Testis (tissue), 2 donors: ENCODE measurements at regions not wholly inside any gene's neighbourhood (a gene's known extent, or its start where the extent isn't known, plus 50 kb on each side); places are given as distances from the start of the nearest gene placed in this dataset.
"Not testable (repeated sequence)": the region's sequence is repeated elsewhere in the genome, so short reads cannot be mapped to it uniquely, and the experiment has no call there.

Source experiments
- DNase-seq: peaks from one replicate; pipeline ENCODE4 v3.0.0-alpha.2; 2019
- H3K27ac ChIP-seq, 2 donors: fragments of 200-600 bp; sonication (generic); one replicate each; pipeline ENCODE4 v1.5.1; 2019
- H3K27me3 ChIP-seq: fragments of 200-600 bp; sonication (generic); one replicate; pipeline ENCODE4 v1.5.1; 2019
- H3K36me3 ChIP-seq: fragments of 200-600 bp; sonication (generic); one replicate; pipeline ENCODE4 v1.5.1; 2017; ENCODE audit warnings: low read depth; ENCODE audit errors: missing control alignments
- H3K4me1 ChIP-seq: fragments of 200-600 bp; sonication (generic); one replicate; pipeline ENCODE4 v1.5.1; 2019
- H3K4me3 ChIP-seq, 2 donors: fragments of 200-600 bp; sonication (generic); one replicate each; pipeline ENCODE4 v1.5.1; 2017 to 2019
- H3K9me3 ChIP-seq: fragments of 200-600 bp; sonication (generic); one replicate; pipeline ENCODE4 v1.5.1; 2017
- CTCF ChIP-seq, 3 experiments: fragments of 450-650 bp in 2 of 3; fragments of 200-600 bp in 1 of 3; sonication (generic) in 1 of 3; IDR thresholded peaks; one replicate each; pipeline ENCODE4 v1.5.1; 2016 to 2019; ENCODE audit warnings: antibody characterized with exemption in 3 of 3, mild to moderate bottlenecking in 2 of 3, moderate library complexity in 1 of 3
- POLR2A ChIP-seq: fragments of 450-650 bp; IDR thresholded peaks from one replicate; pipeline ENCODE4 v1.6.1; 2017; ENCODE audit warnings: antibody characterized with exemption, mild to moderate bottlenecking, moderate library complexity
- WGBS, 2 donors: methylation state at CpG; one replicate each; pipeline ENCODE4 v1.1.5; 2018; 5-methylcytosine and 5-hydroxymethylcytosine counted together
- intact Hi-C: fragments of 100-400 bp; cut with DNase I; formaldehyde crosslinking; loops from one replicate; pipeline ENCODE4 v1.15.1; 2023; ENCODE audit warnings: low total_unique reads

DNA sequence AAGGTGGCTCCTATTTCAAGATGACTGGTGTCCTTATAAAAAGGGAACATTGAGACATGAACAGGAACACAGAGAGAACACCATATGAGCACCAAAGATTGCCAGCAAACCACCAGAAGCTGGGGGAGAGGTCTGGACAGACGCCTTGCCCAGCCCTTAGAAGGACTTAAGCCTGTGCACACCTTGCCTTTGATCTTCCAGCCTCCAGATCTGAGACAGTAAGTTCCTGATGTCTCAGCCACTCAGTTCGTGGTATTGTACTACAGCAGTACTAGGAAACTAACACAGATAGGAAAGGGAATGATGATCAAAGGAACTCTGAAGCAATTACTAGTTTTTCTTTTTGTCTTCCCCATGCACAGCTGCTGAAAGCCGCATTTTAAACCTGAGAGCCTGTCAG, 137.3 kb upstream of the FHL2 start:
- H3K27me3 ChIP-seq = no peaks in the 10 kb centered on the region
- H3K4me3 ChIP-seq = no peak overlapping the region
- TF ChIP-seq CTCF (IDR thresholded peaks at IDR 0.05) = no peak
- TF ChIP-seq POLR2A = no peak
- no peaks in the 10 kb centered on the region for H3K36me3 ChIP-seq
- WGBS, 2 donors = 68 to 77% methylated on average over 3 of the region's 3 CpGs
- no peak overlapping the region for H3K27ac ChIP-seq
- no peak for DNase-seq
- intact Hi-C loops = no loop called here
- no peaks in the 10 kb centered on the region for H3K4me1 ChIP-seq
- H3K9me3 ChIP-seq = no peaks in the 10 kb centered on the region

DNA sequence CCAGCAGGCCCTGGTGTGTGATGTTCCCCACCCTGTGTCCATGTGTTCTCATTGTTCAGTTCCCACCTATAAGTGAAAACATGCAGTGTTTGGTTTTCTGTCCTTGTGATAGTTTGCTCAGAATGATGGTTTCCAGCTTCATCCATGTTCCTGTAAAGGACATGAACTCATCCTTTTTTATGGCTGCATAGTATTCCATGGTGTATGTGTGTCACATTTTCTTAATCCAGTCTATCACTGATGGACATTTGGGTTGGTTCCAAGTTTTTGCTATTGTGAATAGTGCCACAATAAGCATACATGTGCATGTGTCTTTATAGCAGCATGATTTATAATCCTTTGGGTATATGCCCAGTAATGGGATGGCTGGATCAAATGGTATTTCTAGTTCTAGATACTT, 130.4 kb upstream of the FHL2 start:
- intact Hi-C loops, DNase-seq, H3K4me3 ChIP-seq, H3K36me3 ChIP-seq, H3K9me3 ChIP-seq, H3K27me3 ChIP-seq, H3K4me1 ChIP-seq, H3K27ac ChIP-seq: not testable (repeated sequence)

DNA sequence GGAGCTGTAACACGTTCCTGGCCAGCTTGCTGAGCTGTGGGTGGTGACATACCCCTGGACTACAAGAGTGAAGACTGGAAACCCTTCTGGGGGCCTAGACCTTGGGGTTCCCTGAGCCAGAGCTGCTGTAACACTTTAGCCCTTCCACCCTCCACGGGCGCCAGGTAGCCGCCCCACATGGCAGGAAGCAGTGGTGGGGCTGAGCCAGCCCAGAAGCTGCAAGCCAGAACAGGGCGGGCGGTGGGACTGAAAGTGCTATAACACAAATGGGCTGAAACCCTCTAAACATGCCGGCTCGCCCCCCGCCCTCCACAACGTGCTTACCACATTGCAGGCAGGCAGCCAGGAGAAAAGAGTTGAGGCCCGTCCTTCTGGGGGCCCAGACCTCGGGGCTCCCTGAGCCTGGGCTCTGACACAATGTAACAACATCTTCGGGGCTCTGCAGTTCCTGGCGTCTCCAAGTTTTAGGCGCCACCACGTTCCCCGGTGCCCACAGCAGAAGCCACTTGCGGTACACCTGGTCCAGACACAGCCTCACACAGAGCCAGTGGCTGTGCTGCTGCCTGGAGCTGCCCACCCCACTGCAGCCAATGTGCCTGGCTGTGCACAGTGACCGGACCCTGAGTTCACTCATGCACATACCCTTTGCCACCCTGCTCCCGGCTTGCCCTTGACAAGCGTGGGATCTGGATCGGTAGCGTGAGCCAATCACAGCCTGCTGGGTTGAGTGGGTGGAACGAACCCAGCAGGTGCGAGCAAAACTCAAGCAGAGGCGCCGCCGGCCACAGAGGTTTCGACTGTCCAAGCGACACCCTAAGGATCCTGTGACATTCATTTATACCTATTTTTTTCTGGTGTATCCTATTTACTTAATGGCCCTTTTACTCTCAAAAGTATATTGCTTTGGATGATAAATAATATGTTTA, 127.4 kb upstream of the FHL2 start:
- intact Hi-C loops = no loop called here
- H3K27ac ChIP-seq = no peak overlapping the region
- no peak for DNase-seq
- H3K4me1 ChIP-seq = no peaks in the 10 kb centered on the region
- no peak for TF ChIP-seq POLR2A
- TF ChIP-seq CTCF (IDR thresholded peaks at IDR 0.05) = no peak
- WGBS, 2 donors = 59 to 64% methylated on average over 20 to 29 of the region's 30 CpGs
- H3K27me3 ChIP-seq = no peaks in the 10 kb centered on the region
- H3K36me3 ChIP-seq = no peaks in the 10 kb centered on the region
- no peaks in the 10 kb centered on the region for H3K9me3 ChIP-seq
- no peak overlapping the region for H3K4me3 ChIP-seq

GRCh38 chr2:105525201-105525600, 126.3 kb upstream of the FHL2 start:
- Histone ChIP-seq H3K4me1 (no peaks in the 10 kb centered on the region), H3K9me3 (no peaks in the 10 kb centered on the region), H3K27ac (no peak overlapping the region), H3K36me3 (no peaks in the 10 kb centered on the region), H3K27me3 (no peaks in the 10 kb centered on the region), H3K4me3 (no peak overlapping the region)
- 83 to 85% methylated on average over 1 to 6 of the region's 6 CpGs for WGBS, 2 donors
- intact Hi-C loops = no loop called here
- TF ChIP-seq POLR2A (no peak), CTCF (IDR thresholded peaks at IDR 0.05) (no peak)
- no peak for DNase-seq

DNA sequence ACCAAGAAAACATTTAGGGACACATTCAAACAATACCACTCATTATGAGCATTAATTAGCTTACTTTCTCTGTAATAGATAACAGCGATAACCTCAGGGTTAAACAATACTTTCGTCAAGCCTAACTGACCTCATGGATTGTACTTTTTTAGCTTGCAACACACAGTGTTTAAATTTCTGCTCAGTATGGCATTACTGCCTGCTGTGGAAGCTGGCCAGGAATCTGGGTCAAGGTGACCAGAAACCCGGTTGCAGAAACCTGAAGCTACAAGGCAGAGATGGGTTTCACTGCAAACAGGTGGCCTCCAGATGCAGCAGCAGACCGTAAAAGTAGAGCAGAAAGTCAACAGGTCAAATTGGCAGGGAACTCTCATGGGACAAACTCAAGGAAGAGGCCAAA, 123.8 kb upstream of the FHL2 start:
- no peak overlapping the region for H3K27ac ChIP-seq
- H3K27me3 ChIP-seq = no peaks in the 10 kb centered on the region
- H3K9me3 ChIP-seq = no peaks in the 10 kb centered on the region
- H3K4me1 ChIP-seq = peaks cover 13% of the 10 kb centered on the region
- DNase-seq = no peak
- intact Hi-C loops = no loop called here
- H3K4me3 ChIP-seq = no peak overlapping the region
- no peak for TF ChIP-seq POLR2A
- no peak for TF ChIP-seq CTCF (IDR thresholded peaks at IDR 0.05)
- WGBS, 2 donors = 51 to 59% methylated on average over 4 of the region's 4 CpGs
- H3K36me3 ChIP-seq = no peaks in the 10 kb centered on the region
